DOHH2 (cell line): ENCODE measurements at regions not wholly inside any gene's neighbourhood (a gene's known extent, or its start where the extent isn't known, plus 50 kb on each side); places are given as distances from the start of the nearest gene placed in this dataset.

Experiments used
- EZH2phosphoT487 ChIP-seq: fragments of 200-600 bp; sonication (generic); IDR thresholded peaks from 2 replicates; pipeline ENCODE4 v1.6.1; 2017; ENCODE audit warnings: borderline replicate concordance, mild to moderate bottlenecking, antibody characterized with exemption, low read length, moderate library complexity, mixed read lengths
- TF ChIP-seq, protein P1 (sequence below): fragments of 200-600 bp; sonication (generic); IDR thresholded peaks from one replicate; pipeline ENCODE4 v1.5.1; 2014; ENCODE audit warnings: antibody characterized with exemption, mild to moderate bottlenecking, low read depth, low read length; ENCODE audit not compliant: poor library complexity, severe bottlenecking

DNA sequence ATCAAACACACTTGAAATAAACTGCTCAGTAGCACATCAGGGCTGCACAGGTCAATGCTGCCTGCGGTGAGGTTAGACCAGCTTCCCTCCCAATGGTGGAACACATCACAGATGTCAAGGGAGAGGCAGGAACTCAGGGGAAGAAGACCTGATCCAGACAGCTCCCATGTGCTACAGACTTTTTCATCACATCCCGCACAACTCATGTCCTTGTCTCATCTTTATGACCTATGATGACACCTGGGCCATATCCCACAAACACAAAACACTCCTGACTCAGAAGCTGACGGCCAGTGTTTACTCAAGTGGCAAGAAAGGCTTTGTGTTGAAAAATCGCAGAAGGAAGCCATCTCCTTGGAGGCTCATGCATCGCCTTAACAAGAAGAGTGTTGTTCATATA is 91.6 kb downstream of the HTR5A start:
- TF ChIP-seq, protein P1, sequence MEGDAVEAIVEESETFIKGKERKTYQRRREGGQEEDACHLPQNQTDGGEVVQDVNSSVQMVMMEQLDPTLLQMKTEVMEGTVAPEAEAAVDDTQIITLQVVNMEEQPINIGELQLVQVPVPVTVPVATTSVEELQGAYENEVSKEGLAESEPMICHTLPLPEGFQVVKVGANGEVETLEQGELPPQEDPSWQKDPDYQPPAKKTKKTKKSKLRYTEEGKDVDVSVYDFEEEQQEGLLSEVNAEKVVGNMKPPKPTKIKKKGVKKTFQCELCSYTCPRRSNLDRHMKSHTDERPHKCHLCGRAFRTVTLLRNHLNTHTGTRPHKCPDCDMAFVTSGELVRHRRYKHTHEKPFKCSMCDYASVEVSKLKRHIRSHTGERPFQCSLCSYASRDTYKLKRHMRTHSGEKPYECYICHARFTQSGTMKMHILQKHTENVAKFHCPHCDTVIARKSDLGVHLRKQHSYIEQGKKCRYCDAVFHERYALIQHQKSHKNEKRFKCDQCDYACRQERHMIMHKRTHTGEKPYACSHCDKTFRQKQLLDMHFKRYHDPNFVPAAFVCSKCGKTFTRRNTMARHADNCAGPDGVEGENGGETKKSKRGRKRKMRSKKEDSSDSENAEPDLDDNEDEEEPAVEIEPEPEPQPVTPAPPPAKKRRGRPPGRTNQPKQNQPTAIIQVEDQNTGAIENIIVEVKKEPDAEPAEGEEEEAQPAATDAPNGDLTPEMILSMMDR, result no peak
- no peak for TF ChIP-seq EZH2phosphoT487
